Hematopoietic multipotent progenitor cell treated with erythropoietin and hydrocortisone succinate and interleukin-3 and kit ligand, for 6 days (in vitro differentiated cells): ENCODE measurements at regions not wholly inside any gene's neighbourhood (a gene's known extent, or its start where the extent isn't known, plus 50 kb on each side); places are given as distances from the start of the nearest gene placed in this dataset.
"Not testable (repeated sequence)": the region's sequence is repeated elsewhere in the genome, so short reads cannot be mapped to it uniquely, and the experiment has no call there.

Experiments used
- DNase-seq: peaks from one replicate; pipeline ENCODE4 v3.0.0-alpha.2; 2015

DNA sequence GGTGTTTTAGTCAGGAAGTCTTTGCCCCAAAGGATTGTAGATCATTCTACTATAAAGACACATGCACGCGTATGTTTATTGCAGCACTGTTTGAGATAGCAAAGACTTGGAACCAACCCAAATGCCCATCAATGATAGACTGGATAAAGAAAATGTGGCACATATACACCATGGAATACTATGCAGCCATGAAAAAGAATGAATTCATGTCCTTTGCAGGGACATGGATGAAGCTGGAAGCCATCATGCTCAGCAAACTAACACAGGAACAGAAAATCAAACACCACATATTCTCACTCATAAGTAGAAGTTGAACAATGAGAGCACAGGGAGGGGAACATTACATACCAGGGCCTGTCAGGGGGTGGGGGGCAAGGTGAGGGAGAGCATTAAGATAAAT lies 340.8 kb upstream of the TENM3 start:
- not testable (repeated sequence) for DNase-seq

DNA sequence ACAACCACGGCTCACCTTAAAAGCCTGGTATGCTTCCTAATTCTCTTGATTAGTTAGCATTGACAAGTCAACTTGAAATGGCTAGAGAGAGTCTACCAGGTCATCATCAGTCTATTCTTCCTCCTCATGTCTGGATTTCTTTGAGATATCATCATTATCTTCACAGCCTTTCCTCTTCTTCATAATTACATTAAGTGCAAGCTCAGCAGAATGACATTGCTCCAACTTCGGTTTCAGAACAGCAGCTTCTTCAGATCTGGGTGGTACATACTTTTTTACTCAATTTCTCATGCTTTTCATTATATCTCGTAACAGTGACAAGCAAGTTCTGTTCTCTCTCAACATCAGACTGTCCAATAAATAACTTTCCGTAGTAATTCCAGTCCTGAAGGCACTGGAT lies 337.5 kb upstream of the TENM3 start:
- no peak for DNase-seq

DNA sequence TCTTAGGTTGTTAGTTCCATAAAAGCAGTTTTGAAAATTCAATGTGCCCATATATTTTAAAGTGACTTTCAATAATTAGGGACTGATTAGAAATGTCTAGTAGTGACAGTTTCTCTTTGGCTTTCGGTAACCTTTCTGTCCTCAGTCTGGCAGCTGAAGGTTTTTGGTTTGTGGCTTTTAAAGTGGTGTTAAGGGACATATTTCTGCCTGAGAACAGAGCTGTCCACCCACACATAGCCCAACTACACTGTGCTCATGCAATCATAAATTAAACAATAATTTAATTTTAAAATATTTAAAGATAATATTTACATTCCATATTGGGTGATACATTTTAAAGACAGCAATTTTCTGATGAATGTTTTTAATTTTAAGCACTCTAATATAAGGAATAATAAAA lies 335.0 kb upstream of the TENM3 start:
- no peak for DNase-seq

DNA sequence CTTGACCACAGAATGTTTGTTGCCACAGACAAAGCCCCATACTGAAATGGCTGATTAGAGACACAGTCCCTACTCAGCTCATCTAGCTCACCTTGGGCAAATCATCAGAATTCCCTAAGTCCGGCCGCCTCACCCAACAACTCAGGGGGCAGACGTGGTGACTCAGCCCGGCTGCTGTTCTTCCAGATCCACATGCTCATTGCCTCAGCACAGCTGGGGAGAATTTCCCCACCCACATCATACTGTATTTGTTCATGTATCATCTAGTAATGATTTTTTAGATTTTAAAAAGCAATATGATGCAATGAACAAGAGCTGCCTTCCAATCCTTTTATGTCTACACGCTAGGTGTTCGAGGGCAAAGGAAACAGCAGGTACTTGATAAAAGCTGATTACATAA lies 333.8 kb upstream of the TENM3 start:
- no peak for DNase-seq

DNA sequence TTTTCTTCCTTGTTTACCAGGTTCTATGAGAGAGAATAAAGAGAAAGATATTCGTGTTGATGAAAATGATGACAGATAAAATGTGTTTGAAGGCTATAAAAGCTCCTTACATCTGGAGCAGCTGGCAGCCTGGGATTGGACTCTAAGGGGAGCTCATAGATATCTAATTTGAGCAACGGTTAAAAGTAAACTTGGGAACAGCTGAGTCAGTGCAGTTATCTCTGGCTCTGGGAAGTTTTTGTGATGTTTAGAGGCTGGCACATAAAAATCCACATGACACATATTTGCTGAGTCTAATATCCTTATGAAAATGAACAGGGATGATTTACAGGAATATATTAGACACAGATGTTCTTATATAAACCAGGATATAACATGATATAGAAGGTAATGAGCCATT lies 331.8 kb upstream of the TENM3 start:
- no peak for DNase-seq

DNA sequence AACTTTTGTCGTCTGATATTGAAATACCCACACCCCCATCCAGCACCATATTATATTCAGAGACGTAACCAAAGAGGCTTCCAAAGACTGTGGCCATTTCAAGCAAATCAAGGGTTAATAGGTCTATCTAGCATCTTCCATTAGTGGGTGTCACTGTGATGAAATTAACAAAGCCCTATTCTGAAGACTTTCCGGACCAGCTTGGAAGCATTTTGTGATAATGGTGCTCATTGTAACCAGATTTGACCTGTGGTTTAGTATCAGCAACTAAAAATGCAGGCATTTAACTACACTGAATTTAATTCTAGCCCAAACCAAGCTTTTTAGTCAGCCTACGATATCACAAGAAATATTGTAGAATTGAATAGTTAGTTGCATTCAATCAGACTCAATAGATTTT lies 309.7 kb upstream of the TENM3 start:
- DNase-seq, result no peak

DNA sequence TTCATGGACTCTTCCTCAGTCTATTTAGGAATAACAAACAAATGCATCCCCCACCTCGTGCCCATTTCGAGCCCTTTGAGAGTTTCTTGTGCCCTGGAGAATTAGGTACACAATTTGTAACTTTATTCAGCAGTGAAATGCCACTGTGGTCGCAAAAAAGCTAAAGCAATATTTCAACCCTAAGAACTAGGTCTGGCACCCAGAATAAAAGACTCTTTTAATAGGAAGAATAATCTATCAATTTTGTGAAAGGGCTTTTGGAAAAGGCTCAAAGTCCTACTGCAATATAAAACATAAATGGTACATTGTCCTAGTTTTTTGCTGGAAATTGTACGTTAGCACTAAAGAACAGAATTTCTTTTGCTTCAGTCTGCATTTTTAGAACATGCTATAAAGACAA lies 304.6 kb upstream of the TENM3 start:
- DNase-seq, result no peak

DNA sequence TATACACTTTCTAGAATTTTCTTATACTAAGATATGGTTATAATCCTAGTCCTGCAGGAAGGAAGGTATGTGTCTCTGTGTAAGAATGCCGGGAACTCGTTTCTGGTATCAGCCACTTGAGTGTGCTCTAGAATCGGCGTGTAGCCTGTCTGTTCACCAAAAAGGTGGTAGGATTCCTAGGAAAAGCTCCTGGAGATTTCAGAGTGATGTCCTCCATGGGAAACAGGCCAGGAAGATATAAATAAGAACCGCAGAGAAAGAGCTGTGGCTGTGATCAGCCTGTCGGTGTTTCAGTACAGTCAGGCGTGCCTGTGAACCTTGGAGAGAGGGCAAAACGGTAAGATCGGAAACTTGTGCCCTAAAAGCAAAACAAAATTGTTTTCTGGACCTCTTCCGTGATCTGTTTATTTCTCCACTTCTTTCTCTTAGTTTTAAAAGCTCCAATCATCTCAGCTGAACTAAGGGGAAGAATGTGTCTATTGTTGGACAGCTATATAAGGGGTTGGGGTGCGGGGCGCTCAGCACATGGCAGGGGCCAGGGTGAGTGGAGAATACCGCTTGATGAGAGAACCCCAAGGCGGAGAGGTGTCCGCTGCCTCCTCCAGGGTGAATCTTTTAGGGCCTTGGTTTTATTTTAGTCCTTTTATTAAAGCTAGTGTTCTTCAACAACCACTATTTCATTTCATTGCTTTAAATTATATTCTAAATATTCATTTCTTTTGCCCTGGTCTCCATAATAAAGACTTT lies 303.8 kb upstream of the TENM3 start:
- DNase-seq, result no peak

DNA sequence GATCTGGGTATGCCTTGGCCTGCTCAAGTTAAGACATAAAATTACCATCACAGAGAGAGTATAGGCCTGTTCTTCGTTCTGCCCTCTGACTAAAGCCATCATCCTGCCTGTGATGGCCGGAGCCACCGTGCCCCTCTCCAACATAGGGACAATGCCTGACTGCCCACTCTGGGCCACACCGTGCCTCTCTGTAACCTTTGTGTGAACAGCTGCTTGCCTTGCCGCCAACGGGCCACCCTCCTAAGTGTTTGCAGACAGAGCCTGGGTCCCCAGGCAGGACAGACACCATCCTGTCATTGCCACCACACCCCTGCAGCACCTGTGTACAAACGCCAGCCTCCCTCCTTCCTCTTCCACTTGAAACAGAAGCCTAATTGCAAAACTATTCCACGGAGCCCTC lies 298.7 kb upstream of the TENM3 start:
- no peak for DNase-seq

DNA sequence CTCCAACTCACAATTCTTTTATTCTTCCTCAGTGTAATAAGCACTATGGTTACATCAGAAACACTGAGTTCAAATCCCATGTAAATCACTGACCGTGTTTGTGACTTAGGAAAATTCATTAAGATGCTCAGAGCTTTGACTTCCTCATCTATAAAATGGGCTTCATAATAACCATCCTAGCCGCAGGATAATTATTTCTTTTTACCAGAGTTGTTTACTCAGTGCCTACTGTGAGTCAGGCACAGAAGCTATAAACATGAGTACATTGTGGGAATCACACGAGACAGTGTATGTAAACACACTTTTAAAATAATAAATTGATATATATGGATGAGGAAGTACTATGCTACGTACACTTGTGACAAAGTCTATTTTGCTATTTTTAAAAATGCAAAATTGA lies 296.3 kb upstream of the TENM3 start:
- DNase-seq, result no peak

DNA sequence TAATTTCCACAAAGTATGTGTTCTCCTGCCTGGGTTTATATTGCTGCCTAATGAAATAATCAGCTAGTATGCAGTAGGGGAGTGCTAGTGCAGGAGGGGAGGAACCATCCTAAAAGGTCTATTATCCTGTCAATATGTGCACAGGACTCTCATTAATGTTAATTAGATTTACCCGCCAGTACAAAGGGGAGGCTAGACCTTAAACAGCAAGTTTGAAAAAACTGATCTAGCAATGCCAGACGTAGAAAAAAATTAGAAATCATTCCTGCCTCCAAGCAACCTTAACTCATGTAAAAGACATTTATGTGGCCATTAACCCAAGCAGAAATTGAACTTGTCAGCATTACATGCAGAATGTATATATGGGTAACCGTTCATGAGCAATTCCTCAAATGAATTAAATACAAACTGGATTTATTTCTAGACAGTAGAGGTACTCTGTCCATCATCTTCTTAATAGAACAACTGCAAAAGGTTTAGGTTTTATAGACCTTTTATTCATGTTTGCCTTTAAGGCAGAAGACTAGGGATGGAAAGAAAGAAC lies 294.3 kb upstream of the TENM3 start:
- no peak for DNase-seq

DNA sequence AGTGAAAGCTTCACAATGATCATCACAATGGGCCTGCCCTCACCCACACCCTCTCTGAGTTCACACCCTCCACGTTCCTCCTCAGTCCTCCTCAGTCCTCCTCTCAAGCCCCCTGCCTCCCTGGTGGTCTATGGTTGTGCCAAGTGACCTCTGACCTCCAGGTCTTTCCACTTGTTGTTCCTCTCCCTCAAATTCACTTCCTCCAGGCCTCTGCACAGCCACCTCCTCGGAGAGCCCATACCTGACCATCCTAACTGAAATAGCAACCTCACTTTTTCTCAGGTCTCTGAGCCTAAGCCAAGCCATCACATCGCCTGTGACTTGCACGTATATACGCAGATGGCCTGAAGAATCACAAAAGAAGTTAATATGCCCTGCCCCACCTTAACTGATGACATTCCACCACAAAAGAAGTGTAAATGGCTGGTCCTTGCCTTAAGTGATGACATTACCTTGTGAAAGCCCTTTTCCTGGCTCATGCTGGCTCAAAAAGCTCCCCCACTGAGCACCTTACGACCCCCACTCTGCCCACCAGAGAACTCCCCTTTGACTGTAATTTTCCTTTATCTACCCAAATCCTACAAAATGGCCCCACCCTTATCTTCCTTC lies 293.4 kb upstream of the TENM3 start:
- no peak for DNase-seq

DNA sequence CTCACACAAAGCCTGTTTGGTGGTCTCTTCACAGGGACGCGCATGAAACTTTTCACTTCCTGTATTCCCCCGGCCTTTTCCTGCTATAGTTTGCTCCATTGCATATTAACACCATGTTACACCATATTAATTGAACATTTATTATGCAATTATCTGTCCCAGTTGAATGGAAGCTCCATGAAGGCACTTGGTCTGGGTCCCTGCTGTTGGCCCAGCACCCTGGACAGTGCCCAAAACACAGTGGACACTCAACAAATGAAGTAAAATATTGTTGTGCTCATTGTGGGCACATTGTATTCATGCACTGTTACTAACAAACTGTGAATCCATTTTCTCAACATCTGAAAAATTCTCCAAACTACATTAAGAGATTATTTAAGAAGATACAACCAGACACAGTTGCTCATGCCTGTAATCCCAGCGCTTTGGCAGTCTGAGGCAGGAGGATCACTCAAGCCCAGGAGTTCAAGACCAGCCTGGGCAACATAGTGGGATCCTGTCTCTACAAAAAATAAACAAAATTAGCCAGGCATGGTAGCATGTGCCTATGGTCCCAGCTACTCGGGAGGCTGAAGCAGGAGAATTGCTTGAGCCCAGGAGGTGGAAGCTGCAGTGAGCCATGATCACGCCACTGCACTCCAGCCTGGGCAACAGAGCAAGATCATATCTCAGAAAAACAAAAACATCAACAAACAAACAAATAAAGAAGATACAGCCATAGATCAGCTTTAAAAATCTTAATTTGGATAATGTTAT lies 292.7 kb upstream of the TENM3 start:
- no peak for DNase-seq

DNA sequence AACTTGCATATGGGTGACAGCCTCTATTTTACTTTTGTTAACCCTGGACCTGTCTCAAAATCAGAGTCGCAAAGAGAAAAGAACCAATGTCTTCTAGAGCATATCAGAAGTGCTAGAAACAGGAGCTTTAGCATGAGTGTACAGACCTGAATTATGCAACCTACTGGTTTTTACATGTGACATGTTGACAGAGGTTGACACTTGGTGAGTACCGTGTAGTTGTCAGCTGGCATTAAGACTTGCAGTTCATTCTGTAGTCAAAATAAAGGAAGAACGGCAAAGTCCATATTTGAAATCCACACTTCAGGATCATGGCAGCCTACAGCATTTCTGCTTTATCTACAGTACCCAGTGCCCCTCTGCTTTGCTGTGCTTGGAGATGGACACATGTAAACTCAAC lies 291.9 kb upstream of the TENM3 start:
- DNase-seq, result no peak

DNA sequence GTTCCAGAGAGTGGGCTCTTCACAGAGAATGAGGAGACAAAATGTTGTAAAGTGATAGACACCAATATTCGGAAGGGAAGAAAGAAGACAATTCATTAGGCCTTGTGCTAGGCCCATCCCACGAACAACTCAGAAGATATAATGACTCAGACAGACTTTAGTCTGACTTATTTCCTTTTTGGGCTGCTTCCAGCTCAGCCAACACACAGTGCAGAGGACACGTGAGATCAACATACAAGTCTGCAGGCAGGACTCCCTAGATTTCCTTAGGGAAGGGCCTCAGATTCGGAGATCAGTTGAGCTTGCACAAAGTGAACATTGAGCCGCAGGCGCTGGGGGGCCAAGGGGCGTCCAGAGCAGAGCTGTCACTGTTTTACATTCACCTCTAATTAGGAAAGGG lies 290.7 kb upstream of the TENM3 start:
- no peak for DNase-seq

DNA sequence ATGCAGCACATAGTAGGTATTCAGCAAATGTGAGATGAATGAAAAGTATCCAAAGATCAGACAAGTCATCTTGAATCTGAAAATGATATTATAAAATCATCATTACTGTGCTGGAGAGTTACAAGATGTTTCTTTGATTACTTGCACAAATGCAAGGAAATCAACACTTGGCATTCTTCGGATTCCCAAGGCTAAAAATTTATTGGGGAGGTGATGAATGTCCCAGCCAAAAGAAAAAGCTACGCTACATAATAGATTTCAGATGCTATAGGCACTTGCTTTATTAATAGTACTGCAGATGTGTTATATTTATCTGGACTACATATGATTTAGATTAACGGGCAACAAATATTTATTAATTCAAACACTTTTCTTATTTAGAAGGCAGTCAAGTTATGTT lies 286.7 kb upstream of the TENM3 start:
- DNase-seq, result no peak

DNA sequence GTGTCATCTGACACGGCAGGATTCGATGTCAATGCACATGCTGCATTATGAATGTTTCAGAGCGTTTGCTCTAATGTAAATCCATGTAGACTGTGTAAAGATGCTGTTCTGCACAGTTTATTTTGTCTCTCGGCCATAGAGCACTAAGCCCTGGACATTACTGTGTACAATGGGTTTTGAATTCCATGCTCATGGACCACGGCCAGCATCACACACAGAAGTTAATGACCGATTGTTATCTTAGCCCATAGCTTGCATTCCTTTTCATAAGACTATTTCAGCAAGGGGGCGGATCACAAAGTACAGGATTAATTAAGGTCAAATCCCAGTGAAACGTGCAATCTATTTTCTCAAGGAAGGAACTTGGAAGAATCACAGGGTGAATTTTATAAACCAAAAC lies 286.1 kb upstream of the TENM3 start:
- DNase-seq, result no peak

DNA sequence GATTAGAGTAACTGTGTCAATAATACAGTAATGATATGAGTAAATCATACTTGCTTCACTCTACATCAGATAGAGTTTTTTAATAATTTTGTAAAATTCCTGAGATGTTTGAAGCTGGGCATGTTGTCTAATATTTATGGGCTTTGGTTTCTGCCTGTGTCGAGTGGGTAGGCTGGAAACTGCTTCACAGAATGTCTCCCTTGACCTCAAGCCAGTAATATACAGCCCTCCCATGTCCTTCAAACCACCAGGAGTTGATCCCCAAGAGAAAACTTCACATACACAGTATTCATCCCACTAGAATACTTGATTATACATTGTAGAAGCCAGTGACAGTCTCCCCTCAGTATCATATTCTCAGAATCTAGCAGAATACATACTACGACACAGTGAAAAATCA lies 284.8 kb upstream of the TENM3 start:
- no peak for DNase-seq

DNA sequence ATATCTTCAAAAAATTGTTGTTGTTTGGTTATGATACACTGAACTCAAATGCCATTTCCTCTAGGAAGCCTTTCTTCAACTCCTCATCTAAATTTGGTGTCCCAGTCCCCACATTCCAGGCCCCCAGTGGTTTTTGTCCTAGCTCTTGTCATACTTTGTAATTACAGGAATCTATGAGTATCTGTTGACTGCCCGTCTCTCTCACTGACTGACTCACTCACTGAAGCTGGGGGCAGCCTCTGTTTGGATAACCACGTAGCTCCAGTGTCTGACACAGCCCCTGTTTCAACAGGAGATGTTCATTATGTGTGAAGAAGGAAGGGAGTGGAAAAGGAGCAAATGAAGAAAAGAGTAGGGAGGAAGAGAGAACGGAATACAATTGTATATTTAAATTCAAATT lies 284.1 kb upstream of the TENM3 start:
- DNase-seq, result no peak

DNA sequence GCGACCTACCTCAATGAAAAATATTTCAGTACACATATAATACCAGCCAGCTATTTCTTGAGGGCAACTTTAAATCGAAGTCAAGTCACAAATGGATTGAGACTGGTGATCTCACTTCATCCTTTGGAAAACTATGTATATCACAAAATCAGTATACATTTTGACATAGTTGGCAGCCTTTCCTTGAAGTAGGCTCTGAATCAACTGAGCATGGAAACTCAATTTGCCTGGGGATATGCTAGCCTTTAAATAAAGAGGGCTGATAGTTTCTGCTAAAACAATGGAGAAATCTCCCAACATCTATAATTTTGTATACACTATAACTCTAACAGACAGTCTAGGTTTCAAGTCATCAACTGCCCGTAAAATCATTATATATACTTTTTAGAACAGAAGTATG lies 282.8 kb upstream of the TENM3 start:
- DNase-seq, result no peak

DNA sequence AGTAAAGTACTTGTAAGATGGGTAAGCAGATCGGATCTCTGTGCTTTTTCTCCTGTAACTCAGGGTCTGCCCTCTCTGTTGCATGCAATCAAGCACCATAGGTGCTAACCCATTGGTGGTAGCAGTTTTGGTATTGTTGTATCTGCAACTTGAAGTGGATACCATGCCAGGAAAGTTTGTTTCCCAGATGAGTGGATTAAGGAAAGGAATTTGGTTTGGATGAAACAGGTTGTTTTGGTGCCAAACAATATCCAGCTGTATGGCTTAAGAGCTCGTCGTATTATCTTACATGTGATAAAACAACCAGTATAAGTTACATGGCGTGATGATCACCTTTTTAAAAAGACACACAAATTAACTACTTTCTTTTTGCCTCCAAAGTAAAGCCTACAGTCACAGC lies 280.9 kb upstream of the TENM3 start:
- DNase-seq, result no peak

DNA sequence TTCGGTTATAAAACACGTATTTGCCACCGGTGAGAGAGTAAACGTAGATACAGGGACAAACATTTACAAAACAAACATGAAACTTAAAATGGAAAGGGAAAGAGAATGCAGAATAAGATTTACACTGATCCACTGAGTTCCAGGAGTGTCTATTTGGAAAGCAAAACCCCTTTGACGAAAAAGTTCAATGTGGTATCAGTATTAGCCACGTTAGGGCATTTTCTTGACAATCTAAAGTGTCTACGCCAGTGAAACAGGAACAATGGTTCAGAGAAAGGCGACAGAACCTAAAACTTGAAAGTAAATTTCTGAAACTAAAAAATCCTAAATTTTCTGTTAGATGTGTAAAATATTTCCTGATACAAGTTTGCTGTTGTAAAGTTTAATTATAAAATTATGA lies 278.5 kb upstream of the TENM3 start:
- no peak for DNase-seq

DNA sequence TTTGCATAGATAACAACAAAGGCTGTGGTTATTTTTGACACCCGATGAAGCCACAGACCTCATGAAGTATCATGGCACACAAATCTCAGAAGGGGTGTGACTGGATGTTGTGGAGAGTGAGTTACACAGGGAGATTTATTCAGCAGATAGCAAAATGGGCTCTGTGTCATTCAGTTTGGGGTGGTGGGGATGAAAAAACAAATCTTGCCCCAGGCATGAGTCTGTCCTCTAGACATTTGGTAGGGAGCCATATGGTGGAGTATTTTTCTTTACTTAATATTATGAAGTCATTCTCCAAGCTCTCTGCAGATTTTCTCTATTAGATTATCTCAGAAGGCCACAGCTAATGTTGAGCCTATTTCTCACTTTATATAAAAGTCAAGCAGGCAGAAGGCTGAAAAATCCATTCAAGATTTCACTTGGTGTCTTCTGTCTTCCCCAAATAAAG lies 277.1 kb upstream of the TENM3 start:
- no peak for DNase-seq

DNA sequence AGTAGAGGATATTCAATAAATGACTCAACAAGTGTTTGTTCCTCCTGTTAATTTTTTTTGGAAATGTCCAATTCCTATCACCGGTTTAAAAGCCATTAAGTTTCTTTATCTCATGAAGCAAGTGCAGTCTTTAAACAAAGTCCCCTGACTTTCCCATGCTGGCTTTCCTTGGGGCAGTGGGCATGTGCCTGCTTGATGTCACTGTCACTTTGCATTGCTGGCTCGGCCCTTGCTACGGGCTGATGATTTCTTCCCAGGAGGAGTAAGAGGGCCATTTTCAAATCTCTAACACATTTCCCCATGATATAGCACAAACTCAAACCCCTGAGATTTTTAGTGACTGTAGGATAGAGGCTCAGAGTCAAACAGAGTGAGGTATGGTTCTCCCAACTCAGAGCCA lies 275.8 kb upstream of the TENM3 start:
- DNase-seq, result no peak
